Loucy (cell line): ENCODE measurements at regions not wholly inside any gene's neighbourhood (a gene's known extent, or its start where the extent isn't known, plus 50 kb on each side); places are given as distances from the start of the nearest gene placed in this dataset.

Experiments used
- H2AFZ ChIP-seq: fragments of 200-600 bp; sonication (generic); 2 replicates; pipeline ENCODE4 v1.6.0; 2016; ENCODE audit warnings: antibody characterized with exemption, mild to moderate bottlenecking, low read length, moderate library complexity
- H3F3A ChIP-seq: fragments of 200-600 bp; 2 replicates; pipeline ENCODE4 v1.6.0; 2016; ENCODE audit warnings: antibody characterized with exemption, low read depth, mild to moderate bottlenecking
- H3K27me3 ChIP-seq: fragments of 200-600 bp; sonication (generic); 2 replicates; pipeline ENCODE4 v1.6.1; 2014; ENCODE audit warnings: low read length, mild to moderate bottlenecking; ENCODE audit not compliant: insufficient read depth, poor library complexity, severe bottlenecking
- H3K36me3 ChIP-seq: fragments of 200-600 bp; sonication (generic); 2 replicates; pipeline ENCODE4 v1.6.1; 2016; ENCODE audit warnings: low read length; ENCODE audit not compliant: insufficient read depth
- H3K4me1 ChIP-seq: fragments of 200-600 bp; sonication (generic); 2 replicates; pipeline ENCODE4 v1.5.1; 2014; ENCODE audit warnings: low read length, mild to moderate bottlenecking; ENCODE audit not compliant: insufficient read depth, poor library complexity, severe bottlenecking
- H3K4me2 ChIP-seq: fragments of 200-600 bp; sonication (generic); 2 replicates; pipeline ENCODE4 v1.6.0; 2014; ENCODE audit warnings: antibody characterized with exemption, low read length, low read depth, mild to moderate bottlenecking; ENCODE audit not compliant: poor library complexity, severe bottlenecking
- H3K4me3 ChIP-seq: fragments of 200-600 bp; sonication (generic); 2 replicates; pipeline ENCODE4 v1.5.1; 2014; ENCODE audit warnings: low read length, mild to moderate bottlenecking, mixed read lengths; ENCODE audit not compliant: poor library complexity, severe bottlenecking
- H3K79me2 ChIP-seq: fragments of 200-600 bp; sonication (generic); 2 replicates; pipeline ENCODE4 v1.6.1; 2014; ENCODE audit warnings: low read length; ENCODE audit not compliant: insufficient read depth
- H3K9ac ChIP-seq: fragments of 200-600 bp; sonication (generic); 2 replicates; pipeline ENCODE4 v1.6.0; 2014; ENCODE audit warnings: mild to moderate bottlenecking, low read depth, low read length, moderate library complexity; ENCODE audit not compliant: poor library complexity, severe bottlenecking
- H3K9me2 ChIP-seq: fragments of 200-600 bp; sonication (generic); replicated peaks from 2 replicates; pipeline ENCODE4 v1.6.1; 2016; ENCODE audit warnings: low read depth, low read length, mixed read lengths
- H3K9me3 ChIP-seq: fragments of 200-600 bp; sonication (generic); 2 replicates; pipeline ENCODE4 v1.6.1; 2014; ENCODE audit warnings: mild to moderate bottlenecking, antibody characterized with exemption, low read length, low read depth; ENCODE audit not compliant: insufficient read depth
- H4K20me1 ChIP-seq: fragments of 200-600 bp; sonication (generic); 2 replicates; pipeline ENCODE4 v1.6.0; 2014; ENCODE audit warnings: antibody characterized with exemption, low read length, mild to moderate bottlenecking; ENCODE audit not compliant: insufficient read depth, poor library complexity, severe bottlenecking
- CTCF ChIP-seq: fragments of 200-600 bp; sonication (generic); conservative IDR thresholded peaks from 2 replicates; pipeline ENCODE4 v1.5.1; 2014; ENCODE audit warnings: mild to moderate bottlenecking, antibody characterized with exemption, low read length
- EZH2phosphoT487 ChIP-seq: fragments of 200-600 bp; IDR thresholded peaks from 2 replicates; pipeline ENCODE4 v1.6.1; 2018; ENCODE audit warnings: antibody characterized with exemption, mild to moderate bottlenecking, moderate library complexity, borderline replicate concordance

GRCh38 chr5:20611620-20612019 lies 623.6 kb upstream of the CDH18 start:
- Histone ChIP-seq H3K27me3 (no peaks in the 10 kb centered on the region), H3F3A (no peaks in the 10 kb centered on the region), H3K36me3 (no peaks in the 10 kb centered on the region), H3K9ac (no peak overlapping the region), H3K4me2 (no peak overlapping the region), H4K20me1 (no peaks in the 10 kb centered on the region), H3K79me2 (no peaks in the 10 kb centered on the region), H2AFZ (no peak overlapping the region), H3K4me3 (no peak overlapping the region), H3K9me3 (no peaks in the 10 kb centered on the region), H3K9me2 (no peaks in the 10 kb centered on the region), H3K4me1 (no peaks in the 10 kb centered on the region)
- TF ChIP-seq CTCF (no peak), EZH2phosphoT487 (no peak)

- H2AFZ ChIP-seq = no peak overlapping the region
- no peaks in the 10 kb centered on the region for H3F3A ChIP-seq
- no peaks in the 10 kb centered on the region for H3K36me3 ChIP-seq
- H4K20me1 ChIP-seq = no peaks in the 10 kb centered on the region
- no peaks in the 10 kb centered on the region for H3K4me1 ChIP-seq
- H3K79me2 ChIP-seq = no peaks in the 10 kb centered on the region
- H3K9me2 ChIP-seq = no peaks in the 10 kb centered on the region
- H3K9ac ChIP-seq = no peak overlapping the region
- no peaks in the 10 kb centered on the region for H3K9me3 ChIP-seq
- no peak overlapping the region for H3K4me3 ChIP-seq
- no peaks in the 10 kb centered on the region for H3K27me3 ChIP-seq
- H3K4me2 ChIP-seq = no peak overlapping the region
- no peak for TF ChIP-seq EZH2phosphoT487
- no peak for TF ChIP-seq CTCF
Observed at GRCh38 chr5:20610681-20611080, 622.7 kb upstream of the CDH18 start.

- Histone ChIP-seq H3K4me1 (no peaks in the 10 kb centered on the region), H3K4me2 (no peak overlapping the region), H3K9me3 (no peaks in the 10 kb centered on the region), H3K79me2 (no peaks in the 10 kb centered on the region), H3K9ac (no peak overlapping the region), H3K36me3 (no peaks in the 10 kb centered on the region), H3K9me2 (no peaks in the 10 kb centered on the region), H2AFZ (no peak overlapping the region), H3K4me3 (no peak overlapping the region), H3K27me3 (no peaks in the 10 kb centered on the region), H4K20me1 (no peaks in the 10 kb centered on the region), H3F3A (no peaks in the 10 kb centered on the region)
- TF ChIP-seq EZH2phosphoT487 = no peak
- TF ChIP-seq CTCF = no peak
Observed at GRCh38 chr5:20609126-20609525, 621.1 kb upstream of the CDH18 start.
